Stimulated activated CD4-positive, alpha-beta T cell treated with anti-CD3 and anti-CD28 coated beads, Interleukin-4, amount 100 ng/mL, for 4 hours (primary cell): ENCODE measurements at regions not wholly inside any gene's neighbourhood (a gene's known extent, or its start where the extent isn't known, plus 50 kb on each side); places are given as distances from the start of the nearest gene placed in this dataset.
"Not testable (repeated sequence)": the region's sequence is repeated elsewhere in the genome, so short reads cannot be mapped to it uniquely, and the experiment has no call there.

Experiments
- DNase-seq, 2 experiments: peaks; one replicate each; pipeline ENCODE4 v3.0.0-alpha.2; 2020

DNA sequence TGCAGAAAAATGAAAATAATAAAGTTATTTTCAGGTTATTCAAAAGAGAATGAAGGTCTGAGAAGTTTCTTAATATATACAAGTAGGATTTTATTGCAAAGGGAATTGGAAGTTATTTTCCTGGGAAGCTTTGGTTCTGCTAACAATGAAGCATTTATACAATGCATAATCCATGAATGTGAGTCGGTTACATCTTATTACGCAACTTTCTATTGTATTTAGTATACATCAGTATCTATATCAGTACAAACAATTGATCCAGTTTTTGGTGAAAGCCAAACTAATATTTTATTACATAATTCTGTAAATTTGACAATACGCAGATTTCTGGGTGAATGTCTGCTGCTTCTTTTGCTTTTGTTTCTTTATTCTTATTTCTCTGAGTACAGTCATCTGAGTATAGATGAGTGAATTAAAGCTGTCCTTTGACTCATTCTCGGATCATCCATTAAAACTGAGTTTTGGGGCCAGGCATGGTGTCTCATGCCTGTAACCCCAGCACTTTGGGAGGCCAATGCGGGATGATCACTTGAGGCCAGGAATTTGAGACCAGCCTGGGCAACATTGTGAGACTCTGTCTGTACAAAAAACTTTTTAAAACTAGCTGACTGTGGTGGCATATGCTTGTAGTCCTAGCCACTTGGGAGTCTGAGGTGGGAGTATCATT is 108.5 kb downstream of the SOCS6 start:
- no peak for DNase-seq

DNA sequence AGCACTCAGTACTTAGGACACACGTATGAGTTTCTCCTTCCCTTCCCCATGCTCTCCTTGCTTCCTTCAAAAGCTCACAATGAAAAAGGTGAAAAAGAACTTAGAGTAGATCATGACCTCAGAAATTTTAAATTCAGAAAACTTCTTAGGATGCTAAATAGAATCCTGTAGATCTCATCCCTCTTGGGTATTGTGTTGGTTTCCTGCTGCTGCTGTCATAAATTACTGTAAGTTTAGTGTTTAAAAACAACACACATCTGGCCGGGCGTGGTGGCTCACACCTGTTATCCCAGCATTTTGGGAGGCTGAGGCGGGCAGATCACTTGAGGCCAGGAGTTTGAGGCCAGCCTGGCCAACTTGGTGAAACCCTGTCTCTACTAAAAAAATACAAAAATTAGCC is 106.9 kb downstream of the SOCS6 start:
- not testable (repeated sequence) for DNase-seq

DNA sequence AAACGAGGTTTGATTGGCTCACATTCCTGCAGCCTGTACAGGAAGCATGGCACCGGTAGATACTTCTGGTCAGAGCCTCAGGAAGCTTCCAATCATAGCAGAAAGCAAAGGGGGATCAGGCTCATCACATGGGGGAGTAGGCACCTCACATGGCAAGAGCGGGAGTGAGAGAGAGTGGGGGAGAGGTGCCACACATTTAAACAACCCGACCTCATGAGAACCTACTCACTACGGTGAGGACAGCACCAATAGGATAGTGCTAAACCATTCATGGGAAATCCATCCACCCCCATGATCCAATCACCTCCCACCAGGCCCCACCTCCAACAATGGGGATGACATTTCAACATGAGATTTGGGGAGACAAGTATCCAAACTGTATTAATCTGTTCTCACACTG is 105.8 kb downstream of the SOCS6 start:
- DNase-seq, result no peak

DNA sequence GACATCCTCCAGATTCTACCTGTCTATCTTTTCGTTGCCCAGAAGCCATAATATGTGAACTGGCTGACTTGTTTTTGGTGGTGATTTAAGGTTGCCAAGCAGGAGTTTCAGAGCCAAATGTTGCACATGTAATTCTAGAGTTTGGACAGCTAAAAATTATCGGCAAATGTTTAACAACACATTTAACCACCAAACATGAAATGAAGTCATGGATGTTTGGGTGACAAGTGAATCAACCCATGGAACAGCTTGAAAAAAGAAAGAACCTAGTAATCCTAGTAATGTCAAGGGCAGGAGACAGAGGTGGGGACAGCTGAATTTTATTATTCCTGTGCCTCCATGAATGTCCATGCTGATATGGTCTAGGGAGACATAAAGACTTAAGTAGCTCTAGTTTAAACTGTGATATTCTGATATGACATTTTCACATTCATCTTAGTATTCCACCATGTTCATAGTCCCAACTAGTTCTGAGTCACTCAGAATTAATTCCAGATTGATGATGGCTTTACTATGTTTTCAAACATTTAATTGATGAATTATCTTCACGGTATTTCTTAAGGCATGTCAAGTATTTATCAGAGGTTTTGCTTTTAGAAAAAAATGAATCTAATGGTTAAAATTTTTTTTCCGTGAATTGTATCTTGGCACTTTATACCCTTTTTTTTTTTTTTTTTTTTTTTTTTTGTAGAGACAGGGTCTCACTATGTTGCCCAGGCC is 101.7 kb downstream of the SOCS6 start:
- no peak for DNase-seq

DNA sequence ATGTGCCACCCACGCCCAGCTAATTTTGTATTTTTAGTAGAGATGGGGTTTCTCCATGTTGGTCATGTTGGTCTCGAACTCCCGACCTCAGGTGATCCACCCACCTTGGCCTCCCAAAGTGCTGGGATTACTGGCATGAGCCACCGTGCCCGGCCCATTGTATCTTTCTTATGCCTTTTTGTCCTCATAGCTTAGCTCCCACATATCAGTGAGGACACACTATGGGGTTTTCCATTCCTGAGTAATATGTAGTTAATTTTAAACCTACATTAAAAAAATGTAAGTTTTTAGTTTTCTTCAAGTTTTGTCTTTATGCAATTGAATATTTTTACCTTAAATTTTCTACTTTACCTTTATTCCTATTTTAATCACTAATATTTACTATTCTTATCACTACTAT is 100.2 kb downstream of the SOCS6 start:
- not testable (repeated sequence) for DNase-seq

DNA sequence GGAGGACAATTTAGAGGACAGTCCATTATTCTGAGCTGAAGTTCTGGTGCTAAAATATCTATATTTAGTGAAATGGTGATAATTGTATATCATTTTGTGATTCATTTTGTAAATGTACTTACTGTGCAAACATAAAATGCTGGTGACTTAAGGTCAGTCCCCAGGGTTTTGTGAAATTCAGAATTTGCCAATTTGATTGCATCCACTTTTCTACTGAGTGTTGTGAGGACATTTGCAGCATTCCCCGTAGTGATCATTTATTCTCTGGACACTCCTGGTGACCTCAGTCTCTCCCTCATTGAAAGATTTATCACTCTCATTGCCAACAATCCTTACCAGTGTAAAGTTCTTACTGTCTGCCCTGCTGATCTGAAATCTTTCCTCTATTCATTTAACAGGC is 98.2 kb downstream of the SOCS6 start:
- no peak for DNase-seq

DNA sequence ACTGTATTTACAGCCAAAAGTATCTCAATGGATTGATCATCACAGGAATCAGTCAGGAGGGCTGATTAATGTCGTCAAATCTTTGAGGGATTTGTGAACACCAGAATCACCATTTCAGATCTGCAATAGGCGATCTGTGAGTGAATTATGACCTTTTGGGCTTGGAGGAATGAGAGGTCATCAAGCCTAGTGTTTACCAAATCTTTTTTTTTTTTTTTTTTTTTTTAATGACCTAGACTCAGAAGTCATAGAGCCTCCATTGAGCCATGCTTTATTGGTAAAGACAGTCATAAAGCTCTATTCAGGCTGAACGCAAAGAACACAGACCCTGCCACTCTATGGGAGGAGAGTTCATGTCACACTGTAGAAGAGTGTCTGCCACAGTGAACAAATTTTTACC is 97.7 kb downstream of the SOCS6 start:
- no peak for DNase-seq

DNA sequence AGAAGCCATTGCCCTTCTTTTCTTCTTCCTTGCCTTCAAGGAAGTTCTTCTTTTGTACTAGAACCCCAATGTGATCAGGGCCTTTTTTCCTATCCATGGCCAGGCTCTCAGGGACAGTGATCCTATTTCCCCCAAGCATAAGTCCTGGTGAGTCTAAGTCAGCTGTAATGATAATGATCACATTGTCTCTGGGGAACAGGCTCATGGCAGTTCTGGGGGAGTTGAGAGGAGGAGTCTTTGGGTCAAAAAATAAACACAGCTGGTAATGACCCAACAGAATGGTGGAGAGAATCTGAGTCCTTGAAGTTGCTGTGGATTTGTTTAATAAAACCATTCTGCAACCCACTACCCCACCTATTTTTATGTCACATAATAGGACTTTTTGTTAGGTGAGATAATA is 96.6 kb downstream of the SOCS6 start:
- DNase-seq, result no peak

DNA sequence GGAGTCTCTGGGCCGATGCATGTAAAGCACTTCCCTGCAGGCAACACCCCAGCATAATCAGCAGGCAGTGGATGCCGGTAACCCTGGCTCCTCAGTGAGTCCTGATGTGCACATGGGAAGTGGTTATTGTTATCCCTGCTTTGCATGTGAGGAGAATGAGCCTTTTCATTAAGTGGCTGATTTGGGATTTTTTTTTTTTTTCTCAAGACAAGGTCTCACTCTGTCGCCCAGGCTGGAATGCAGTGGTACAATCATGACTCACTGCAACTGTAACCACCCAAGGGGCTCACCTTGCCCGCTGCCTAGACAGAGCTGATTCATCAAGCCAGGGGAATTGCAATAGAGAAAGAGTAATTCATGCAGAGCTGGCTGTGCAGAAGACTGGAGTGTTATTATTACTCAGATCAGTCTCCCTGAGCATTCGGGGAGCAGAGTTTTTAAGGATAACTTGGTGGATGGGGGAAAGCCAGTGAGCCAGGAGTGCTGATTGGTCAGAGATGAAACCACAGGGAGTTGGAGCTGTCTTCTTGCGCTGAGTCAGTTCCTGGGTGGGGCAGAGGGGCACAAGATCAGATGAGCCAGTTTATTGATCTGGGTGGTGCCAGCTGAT is 95.4 kb downstream of the SOCS6 start:
- no peak for DNase-seq

DNA sequence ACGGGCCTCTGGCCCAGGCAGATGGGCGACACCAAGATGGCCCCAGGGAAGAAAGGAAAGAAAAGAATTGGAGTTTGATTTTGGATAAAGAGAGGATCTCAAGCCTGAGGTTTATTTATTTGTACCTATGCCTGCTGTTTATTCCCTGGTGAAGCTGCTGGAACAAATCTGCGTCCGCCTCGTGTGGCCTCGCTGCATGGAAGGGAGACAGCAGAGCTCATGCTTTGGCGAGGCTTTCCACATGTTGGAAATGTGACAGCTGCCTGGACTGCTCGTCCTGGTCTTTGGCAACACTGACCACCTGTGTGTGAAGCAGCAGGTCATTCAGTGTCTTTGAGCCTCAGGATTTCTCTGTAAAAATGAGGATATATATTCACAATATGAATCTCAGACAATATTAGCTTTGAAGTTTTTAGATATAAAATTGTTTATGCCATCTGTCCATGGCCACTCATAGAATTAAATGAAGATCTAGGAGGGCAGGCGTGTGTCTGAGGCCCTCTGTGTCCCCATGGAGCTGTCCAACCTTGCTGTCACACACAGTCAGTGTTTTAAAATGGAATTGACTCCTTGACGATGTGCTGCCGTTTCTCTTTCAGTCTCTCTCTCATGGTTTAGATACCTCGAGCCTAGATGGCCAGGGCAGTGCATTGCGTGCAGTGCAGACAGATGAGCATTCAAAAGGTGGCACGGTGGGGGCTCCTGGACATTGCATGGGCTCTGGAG is 94.3 kb downstream of the SOCS6 start:
- DNase-seq, result no peak

DNA sequence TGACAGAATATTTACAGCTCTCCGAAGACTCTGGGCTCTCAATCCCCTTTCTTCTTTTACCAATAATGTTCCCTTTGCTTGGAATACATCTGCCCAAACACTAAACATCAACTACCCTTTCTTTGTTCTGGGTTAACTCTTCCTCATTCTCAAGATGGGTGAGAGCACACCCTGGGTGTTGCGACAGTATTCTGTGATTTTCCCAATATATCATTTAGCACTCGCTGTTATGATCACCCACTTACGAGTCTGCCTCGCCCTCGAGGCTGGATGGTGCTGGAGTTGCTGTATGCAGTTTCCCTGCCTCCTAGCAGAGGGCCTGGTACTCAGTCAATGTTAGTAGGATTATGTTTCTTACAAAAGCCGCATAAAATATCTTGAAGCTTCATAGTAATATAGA is 93.2 kb downstream of the SOCS6 start:
- DNase-seq, result no peak

DNA sequence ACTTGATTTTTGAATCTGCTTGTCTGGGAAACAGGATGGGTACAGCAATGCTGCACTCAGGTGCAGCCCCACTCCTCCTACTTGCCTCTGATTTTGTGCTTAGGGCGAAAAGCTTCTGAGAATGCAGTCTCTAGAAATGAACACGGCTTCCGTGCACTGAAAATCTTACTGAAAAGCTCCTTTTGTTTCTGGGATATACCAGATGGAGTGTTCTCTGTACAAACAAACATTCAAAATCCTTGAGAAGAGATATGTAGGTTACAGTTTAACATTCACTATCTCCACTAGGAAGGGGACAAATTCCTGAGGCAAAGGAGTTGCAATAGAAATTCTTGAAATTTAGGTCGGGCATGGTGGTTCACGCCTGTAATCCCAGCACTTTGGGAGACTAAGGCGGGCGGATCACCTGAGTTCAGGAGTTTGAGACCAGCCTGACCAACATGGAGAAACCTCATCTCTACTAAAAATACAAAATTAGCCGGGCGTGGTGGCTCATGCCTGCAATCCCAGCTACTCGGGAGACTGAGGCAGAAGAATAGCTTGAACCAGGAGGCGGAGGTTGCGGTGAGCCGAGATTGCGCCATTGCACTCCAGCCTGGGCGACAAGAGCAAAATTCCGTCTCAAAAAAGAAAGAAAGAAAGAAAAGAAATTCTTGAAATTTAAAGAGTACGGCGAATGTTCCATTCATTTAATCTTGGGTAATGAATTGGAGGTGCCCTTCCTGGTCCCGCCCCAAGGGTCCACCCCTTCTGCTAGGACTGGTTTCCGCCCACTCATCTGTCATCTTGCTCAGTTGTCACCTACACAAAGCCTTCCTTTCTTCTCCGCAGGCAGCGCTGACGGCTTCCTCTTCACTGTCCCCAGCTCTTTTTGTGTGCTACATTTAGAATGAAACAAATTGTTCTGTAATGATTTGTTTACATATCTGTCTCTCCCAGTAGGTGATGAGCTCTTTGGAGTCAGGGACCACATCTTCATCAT is 92.4 kb downstream of the SOCS6 start:
- DNase-seq, result no peak
